HCT116 (cell line): ENCODE measurements at regions not wholly inside any gene's neighbourhood (a gene's known extent, or its start where the extent isn't known, plus 50 kb on each side); places are given as distances from the start of the nearest gene placed in this dataset.
A peak's percentile ranks its signal among the peaks of the same experiment; 100 is the strongest.

ENCODE experiments used
- ATAC-seq: fragments of 200-7000 bp; cut with Tn5 transposase; 2 replicates; pipeline ENCODE4 v1.9.1; 2020; ENCODE audit warnings: mild to moderate bottlenecking, moderate library complexity
- BruUV-seq: library from RNA; stranded (reverse); fragments of 400-500 nt; replicated peaks from 2 replicates; lab custom pipeline; 2021; lab: Mats Ljungman, UMichigan
- CTCF ChIA-PET: fragments of 300-600 bp; sonication (Branson Sonifier 250); formaldehyde crosslinking; loops from one replicate; lab custom pipeline; 2021; ENCODE audit warnings: antibody characterized with exemption; lab: Charles Lee
- POLR2A ChIA-PET: fragments of 300-600, 350-600 bp; sonication (Branson Sonifier 250); formaldehyde crosslinking; loops from one replicate; lab custom pipeline; 2021; ENCODE audit warnings: antibody characterized with exemption; lab: Charles Lee
- RAD21 ChIA-PET, 2 experiments: fragments of 300-600 bp; sonication (Branson Sonifier 250); formaldehyde crosslinking; loops; one replicate each; lab custom pipeline; 2023; ENCODE audit warnings: low total read pairs in 2 of 2; ENCODE audit not compliant: uncharacterized antibody in 2 of 2, unreplicated experiment in 2 of 2, low non-redundant PET in 1 of 2; lab: Charles Lee
- DNase-seq: peaks from one replicate; pipeline ENCODE4 v3.0.0-alpha.2; 2010; ENCODE audit warnings: low read depth, low spot score
- H2AFZ ChIP-seq: fragments of 200-600 bp; shearing (Covaris generic), sonication (generic); 2 replicates; pipeline ENCODE4 v1.6.1; 2017; ENCODE audit warnings: low read depth, mixed run types, mixed read lengths, antibody characterized with exemption, low read length; ENCODE audit not compliant: poor library complexity, severe bottlenecking
- H3K27ac ChIP-seq: 2 replicates; pipeline ENCODE4 v1.5.1; 2012; ENCODE audit warnings: low read depth, low read length
- H3K27me3 ChIP-seq: fragments of 200-600 bp; sonication (generic); 2 replicates; pipeline ENCODE4 v1.6.1; 2016; ENCODE audit warnings: mixed run types, low read length, mixed read lengths; ENCODE audit not compliant: insufficient read depth
- H3K36me3 ChIP-seq, 2 experiments: fragments of 200-500 bp in 1 of 2; fragments of 200-600 bp in 1 of 2; sonication (Bioruptor generic) in 1 of 2; sonication (generic) in 1 of 2; 2 replicates each; pipeline versions ENCODE4 v1.5.1 to v1.6.1; 2014 to 2016; ENCODE audit warnings: low read length in 2 of 2, inconsistent platforms in 1 of 2, mixed read lengths in 1 of 2, mixed run types in 1 of 2; ENCODE audit not compliant: insufficient read depth in 2 of 2, control insufficient read depth in 1 of 2
- H3K4me1 ChIP-seq, 2 experiments: fragments of 200-600 bp in 1 of 2; sonication (generic) in 1 of 2; 2 replicates each; pipeline versions ENCODE4 v1.5.1 to v1.6.1; 2012 to 2017; ENCODE audit warnings: low read length in 2 of 2, inconsistent platforms in 1 of 2, mild to moderate bottlenecking in 1 of 2, mixed read lengths in 1 of 2, mixed run types in 1 of 2, moderate library complexity in 1 of 2; ENCODE audit not compliant: insufficient read depth in 2 of 2, control insufficient read depth in 1 of 2
- H3K4me2 ChIP-seq: fragments of 200-600 bp; sonication (generic); 2 replicates; pipeline ENCODE4 v1.6.1; 2017; ENCODE audit warnings: mixed run types, low read length, mixed read lengths
- H3K4me3 ChIP-seq, 2 experiments: fragments of 200-600 bp in 1 of 2; sonication (generic) in 1 of 2; replicated peaks in 1 of 2; 2 replicates each; pipeline ENCODE4 v1.5.1; 2011 to 2016; ENCODE audit warnings: low read length in 2 of 2, control low read depth in 1 of 2, low read depth in 1 of 2, mild to moderate bottlenecking in 1 of 2, mixed read lengths in 1 of 2, mixed run types in 1 of 2
- H3K79me2 ChIP-seq: fragments of 200-600 bp; sonication (generic); 2 replicates; pipeline ENCODE4 v1.6.1; 2017; ENCODE audit warnings: mild to moderate bottlenecking, mixed run types, low read length, moderate library complexity, mixed read lengths; ENCODE audit not compliant: insufficient read depth
- H3K9ac ChIP-seq: fragments of 200-600 bp; sonication (generic); 2 replicates; pipeline ENCODE4 v1.6.1; 2016; ENCODE audit warnings: low read length, mixed read lengths
- H3K9me2 ChIP-seq: fragments of 200-600 bp; sonication (generic), shearing (Covaris generic); 2 replicates; pipeline ENCODE4 v1.6.1; 2017; ENCODE audit warnings: mixed run types, mild to moderate bottlenecking, moderate library complexity; ENCODE audit not compliant: insufficient read depth
- H3K9me3 ChIP-seq, 2 experiments: fragments of 200-500 bp in 1 of 2; fragments of 200-600 bp in 1 of 2; sonication (Bioruptor generic) in 1 of 2; sonication (generic) in 1 of 2; 2 replicates each; pipeline ENCODE4 v1.6.1; 2014 to 2017; ENCODE audit warnings: low read length in 2 of 2, mixed read lengths in 2 of 2, inconsistent platforms in 1 of 2, low read depth in 1 of 2, mild to moderate bottlenecking in 1 of 2, mixed run types in 1 of 2, moderate library complexity in 1 of 2; ENCODE audit not compliant: control insufficient read depth in 1 of 2, insufficient read depth in 1 of 2
- H4K20me1 ChIP-seq: fragments of 200-600 bp; sonication (generic), shearing (Covaris generic); 2 replicates; pipeline ENCODE4 v1.6.1; 2017; ENCODE audit warnings: mixed run types, mild to moderate bottlenecking, moderate library complexity; ENCODE audit not compliant: insufficient read depth
- CTCF ChIP-seq, 3 experiments: fragments of 200-600 bp in 1 of 3; sonication (generic) in 1 of 3; IDR thresholded peaks in 2 of 3; conservative IDR thresholded peaks in 1 of 3; 2 replicates each; pipeline ENCODE4 v1.5.1; 2012 to 2017; ENCODE audit warnings: low read depth in 2 of 3, low read length in 2 of 3, antibody characterized with exemption in 1 of 3, borderline replicate concordance in 1 of 3, control low read depth in 1 of 3, mild to moderate bottlenecking in 1 of 3, mixed read lengths in 1 of 3, mixed run types in 1 of 3, moderate library complexity in 1 of 3; ENCODE audit not compliant: insufficient read depth in 1 of 3
- intact Hi-C: fragments of 100-400 bp; cut with micrococcal nuclease; formaldehyde crosslinking; loops from 2 replicates; pipeline ENCODE4 v1.10.0; 2022
- TF ChIP-seq, protein P1 (sequence below): IDR thresholded peaks from 2 replicates; pipeline ENCODE4 v1.6.1; 2012; ENCODE audit warnings: low read depth

DNA sequence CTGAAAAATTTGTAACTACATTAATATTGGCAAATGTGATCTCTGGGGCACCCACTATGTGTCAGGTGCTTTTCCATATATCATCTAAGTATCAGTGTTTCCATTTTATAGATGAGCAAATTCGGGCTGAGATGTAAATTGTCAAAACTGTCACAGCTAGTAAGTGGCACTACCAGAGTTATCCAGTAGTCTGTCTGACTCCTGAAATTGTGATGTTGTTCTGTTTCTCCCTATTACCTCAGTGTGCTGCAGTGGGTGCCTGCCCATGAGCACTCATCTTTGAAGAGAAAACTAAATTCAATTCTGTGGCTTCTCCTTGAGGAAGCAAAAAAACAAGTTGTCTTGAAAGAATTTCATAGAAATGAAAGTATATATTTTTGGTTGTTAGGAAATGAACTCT lies 467.4 kb upstream of the FANCL start:
- Histone ChIP-seq H3K9me3 (no peaks in the 10 kb centered on the region), H4K20me1 (no peaks in the 10 kb centered on the region), H3K9me2 (no peaks in the 10 kb centered on the region), H3K9ac (no peak overlapping the region), H3K4me3 (no peak overlapping the region), H3K79me2 (no peaks in the 10 kb centered on the region), H2AFZ (no peak overlapping the region), H3K4me1 (no peaks in the 10 kb centered on the region), H3K4me2 (no peak overlapping the region), H3K27me3 (no peaks in the 10 kb centered on the region), H3K36me3 (no peaks in the 10 kb centered on the region), H3K27ac (no peak overlapping the region)
- no TSS peak for BruUV-seq
- no peak for DNase-seq
- intact Hi-C loops = no loop called here
- TF ChIP-seq CTCF (IDR thresholded peaks at IDR 0.05 in 2 of 3, conservative IDR thresholded peaks at IDR 0.05 in 1 of 3; ENCODE audit: borderline replicate concordance in 1 of 3, insufficient read depth in 1 of 3, low read depth in 2 of 3, low read length in 2 of 3) = peak in 2 of 3 experiments; percentile 24 to 39; a peak in 3 of 6 replicates
- TF ChIP-seq, protein P1, sequence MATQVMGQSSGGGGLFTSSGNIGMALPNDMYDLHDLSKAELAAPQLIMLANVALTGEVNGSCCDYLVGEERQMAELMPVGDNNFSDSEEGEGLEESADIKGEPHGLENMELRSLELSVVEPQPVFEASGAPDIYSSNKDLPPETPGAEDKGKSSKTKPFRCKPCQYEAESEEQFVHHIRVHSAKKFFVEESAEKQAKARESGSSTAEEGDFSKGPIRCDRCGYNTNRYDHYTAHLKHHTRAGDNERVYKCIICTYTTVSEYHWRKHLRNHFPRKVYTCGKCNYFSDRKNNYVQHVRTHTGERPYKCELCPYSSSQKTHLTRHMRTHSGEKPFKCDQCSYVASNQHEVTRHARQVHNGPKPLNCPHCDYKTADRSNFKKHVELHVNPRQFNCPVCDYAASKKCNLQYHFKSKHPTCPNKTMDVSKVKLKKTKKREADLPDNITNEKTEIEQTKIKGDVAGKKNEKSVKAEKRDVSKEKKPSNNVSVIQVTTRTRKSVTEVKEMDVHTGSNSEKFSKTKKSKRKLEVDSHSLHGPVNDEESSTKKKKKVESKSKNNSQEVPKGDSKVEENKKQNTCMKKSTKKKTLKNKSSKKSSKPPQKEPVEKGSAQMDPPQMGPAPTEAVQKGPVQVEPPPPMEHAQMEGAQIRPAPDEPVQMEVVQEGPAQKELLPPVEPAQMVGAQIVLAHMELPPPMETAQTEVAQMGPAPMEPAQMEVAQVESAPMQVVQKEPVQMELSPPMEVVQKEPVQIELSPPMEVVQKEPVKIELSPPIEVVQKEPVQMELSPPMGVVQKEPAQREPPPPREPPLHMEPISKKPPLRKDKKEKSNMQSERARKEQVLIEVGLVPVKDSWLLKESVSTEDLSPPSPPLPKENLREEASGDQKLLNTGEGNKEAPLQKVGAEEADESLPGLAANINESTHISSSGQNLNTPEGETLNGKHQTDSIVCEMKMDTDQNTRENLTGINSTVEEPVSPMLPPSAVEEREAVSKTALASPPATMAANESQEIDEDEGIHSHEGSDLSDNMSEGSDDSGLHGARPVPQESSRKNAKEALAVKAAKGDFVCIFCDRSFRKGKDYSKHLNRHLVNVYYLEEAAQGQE = no peak
- CTCF ChIA-PET = interaction anchor here (1.4 kb wide), 1 partner anchor 28 kb away, joined by 4 read pairs; no protein-coding TSS in a partner anchor
- ATAC-seq = peak; percentile 63
- RAD21 ChIA-PET = no interaction called here
- POLR2A ChIA-PET = no interaction called here
